ENCODE measurements at regions not wholly inside any gene's neighbourhood (a gene's known extent, or its start where the extent isn't known, plus 50 kb on each side); places are given as distances from the start of the nearest gene placed in this dataset.

- intact Hi-C loops (cut with DNase I), result no loop called here
- H3K36me3 ChIP-seq, result no peaks in the 10 kb centered on the region
- no peak for TF ChIP-seq POLR2AphosphoS5 (IDR thresholded peaks at IDR 0.05; ENCODE audit: insufficient read depth in 1 of 2, low read depth in 1 of 2)
- no peak for TF ChIP-seq POLR2A (IDR thresholded peaks at IDR 0.05)
These were observed 137.8 kb downstream of the GATA3 start for GRCh38 chr10:8192301-8192700.

DNA sequence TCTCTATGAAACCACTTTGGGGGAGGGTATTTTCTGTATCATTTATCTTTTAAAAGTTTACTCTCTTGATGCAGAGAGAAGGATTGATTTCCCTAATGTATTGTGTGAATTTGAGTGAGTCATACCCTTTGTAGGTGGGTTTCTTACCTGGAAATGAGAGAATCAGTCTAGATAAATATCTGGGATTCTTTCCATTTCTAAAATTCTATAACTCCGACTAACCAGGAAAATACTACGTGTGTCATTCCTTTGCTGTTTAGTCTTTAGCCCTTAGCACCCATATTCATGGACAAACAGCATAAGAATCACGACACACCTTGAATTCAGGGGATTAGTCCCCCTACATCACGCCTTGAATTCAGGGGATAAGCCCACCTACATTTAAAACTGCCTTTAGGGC is 139.1 kb downstream of the GATA3 start:
- intact Hi-C loops (cut with DNase I), result no loop called here
- H3K4me1 ChIP-seq, result no peaks in the 10 kb centered on the region
- no peak for DNase-seq (ENCODE audit: extremely low spot score in 2 of 2)
- no peak overlapping the region for H3K4me3 ChIP-seq
- H3K36me3 ChIP-seq, result no peaks in the 10 kb centered on the region
- H3K27ac ChIP-seq, result no peak overlapping the region
- TF ChIP-seq POLR2AphosphoS5 (IDR thresholded peaks at IDR 0.05; ENCODE audit: insufficient read depth in 1 of 2, low read depth in 1 of 2), result no peak
- TF ChIP-seq POLR2A (IDR thresholded peaks at IDR 0.05), result no peak
- no peak for TF ChIP-seq CTCF (IDR thresholded peaks at IDR 0.05)
- H3K27me3 ChIP-seq, result no peaks in the 10 kb centered on the region
- H3K9me3 ChIP-seq, result no peaks in the 10 kb centered on the region

More at GRCh38 chr10:8192301-8192700, 137.8 kb downstream of the GATA3 start:
- no peaks in the 10 kb centered on the region for H3K9me3 ChIP-seq
- no peaks in the 10 kb centered on the region for H3K4me1 ChIP-seq
- no peak overlapping the region for H3K27ac ChIP-seq
- no peak for DNase-seq (ENCODE audit: extremely low spot score in 2 of 2)
- no peaks in the 10 kb centered on the region for H3K27me3 ChIP-seq
- no peak overlapping the region for H3K4me3 ChIP-seq

DNA sequence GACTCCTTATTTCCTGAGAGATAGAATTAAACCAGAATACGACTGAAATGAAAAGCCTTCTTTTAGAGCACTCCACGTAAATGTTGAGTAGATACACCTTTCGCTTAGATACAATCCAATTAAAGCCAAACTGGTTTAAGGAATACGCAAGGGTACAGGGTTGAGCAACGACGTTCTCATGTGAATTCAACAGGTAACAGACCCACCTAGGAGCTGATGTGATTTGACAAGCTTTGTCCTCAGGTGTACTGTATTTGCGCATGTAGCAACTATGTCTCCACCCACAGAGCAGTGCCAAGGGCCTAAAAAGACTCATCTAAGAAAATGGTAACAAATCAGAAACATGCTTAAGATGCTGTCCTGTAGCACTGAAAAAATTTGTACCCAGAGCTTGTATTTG is 139.6 kb downstream of the GATA3 start:
- TF ChIP-seq POLR2A (IDR thresholded peaks at IDR 0.05) (no peak), CTCF (IDR thresholded peaks at IDR 0.05) (no peak), POLR2AphosphoS5 (IDR thresholded peaks at IDR 0.05; ENCODE audit: insufficient read depth in 1 of 2, low read depth in 1 of 2) (no peak)
- no peaks in the 10 kb centered on the region for H3K9me3 ChIP-seq
- no peak overlapping the region for H3K4me3 ChIP-seq
- H3K27me3 ChIP-seq, result no peaks in the 10 kb centered on the region
- intact Hi-C loops (cut with DNase I), result no loop called here
- no peak overlapping the region for H3K27ac ChIP-seq
- no peaks in the 10 kb centered on the region for H3K4me1 ChIP-seq
- H3K36me3 ChIP-seq, result no peaks in the 10 kb centered on the region
- DNase-seq (ENCODE audit: extremely low spot score in 2 of 2), result no peak

- no peak for TF ChIP-seq POLR2A (IDR thresholded peaks at IDR 0.05)
- no peak for TF ChIP-seq POLR2AphosphoS5 (IDR thresholded peaks at IDR 0.05; ENCODE audit: insufficient read depth in 1 of 2, low read depth in 1 of 2)
- no peak for TF ChIP-seq CTCF (IDR thresholded peaks at IDR 0.05)
- no peaks in the 10 kb centered on the region for H3K36me3 ChIP-seq
- H3K27ac ChIP-seq, result no peak overlapping the region
- no peak for DNase-seq (ENCODE audit: extremely low spot score in 2 of 2)
- H3K4me3 ChIP-seq, result no peak overlapping the region
- no peaks in the 10 kb centered on the region for H3K27me3 ChIP-seq
- H3K4me1 ChIP-seq, result no peaks in the 10 kb centered on the region
- intact Hi-C loops (cut with DNase I), result no loop called here
- no peaks in the 10 kb centered on the region for H3K9me3 ChIP-seq
These were observed 152.4 kb downstream of the GATA3 start for GRCh38 chr10:8206882-8207281.

DNA sequence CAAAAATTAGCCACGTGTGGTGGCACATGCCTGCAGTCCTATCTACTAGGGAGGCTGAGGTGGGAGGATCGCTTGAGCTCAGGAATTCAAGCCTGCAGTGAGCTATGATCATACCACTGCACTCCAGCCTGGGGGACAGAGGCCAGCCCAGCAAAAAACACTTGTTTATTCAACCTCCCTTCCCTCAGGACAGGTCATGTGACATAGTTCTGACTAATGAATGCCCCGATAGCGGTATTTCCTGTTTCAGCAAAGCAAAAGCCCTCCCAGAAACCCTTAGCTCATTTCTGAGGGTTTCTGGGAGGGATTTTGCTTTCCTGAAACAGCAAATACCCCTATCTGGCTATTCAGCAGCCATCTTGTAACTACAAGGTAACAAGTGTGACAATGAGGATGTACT is 157.1 kb downstream of the GATA3 start:
- Histone ChIP-seq H3K27me3 (no peaks in the 10 kb centered on the region), H3K9me3 (no peaks in the 10 kb centered on the region), H3K4me3 (no peak overlapping the region), H3K4me1 (no peaks in the 10 kb centered on the region), H3K36me3 (no peaks in the 10 kb centered on the region), H3K27ac (no peak overlapping the region)
- TF ChIP-seq POLR2A (IDR thresholded peaks at IDR 0.05), result no peak
- no peak for TF ChIP-seq POLR2AphosphoS5 (IDR thresholded peaks at IDR 0.05; ENCODE audit: insufficient read depth in 1 of 2, low read depth in 1 of 2)
- TF ChIP-seq CTCF (IDR thresholded peaks at IDR 0.05), result no peak
- no peak for DNase-seq (ENCODE audit: extremely low spot score in 2 of 2)
- intact Hi-C loops (cut with DNase I), result no loop called here

GRCh38 chr10:8213735-8214134 is 159.2 kb downstream of the GATA3 start:
- no peaks in the 10 kb centered on the region for H3K36me3 ChIP-seq
- intact Hi-C loops (cut with DNase I), result no loop called here
- H3K27me3 ChIP-seq, result no peaks in the 10 kb centered on the region
- DNase-seq (ENCODE audit: extremely low spot score in 2 of 2), result no peak
- H3K4me1 ChIP-seq, result no peaks in the 10 kb centered on the region
- no peaks in the 10 kb centered on the region for H3K9me3 ChIP-seq
- no peak overlapping the region for H3K4me3 ChIP-seq
- TF ChIP-seq POLR2A (IDR thresholded peaks at IDR 0.05) (no peak), CTCF (IDR thresholded peaks at IDR 0.05) (no peak), POLR2AphosphoS5 (IDR thresholded peaks at IDR 0.05; ENCODE audit: insufficient read depth in 1 of 2, low read depth in 1 of 2) (no peak)
- H3K27ac ChIP-seq, result no peak overlapping the region
